ENCODE measurements at regions not wholly inside any gene's neighbourhood (a gene's known extent, or its start where the extent isn't known, plus 50 kb on each side); places are given as distances from the start of the nearest gene placed in this dataset.
A peak's percentile ranks its signal among the peaks of the same experiment; 100 is the strongest.
"Not testable (repeated sequence)": the region's sequence is repeated elsewhere in the genome, so short reads cannot be mapped to it uniquely, and the experiment has no call there.

DNA sequence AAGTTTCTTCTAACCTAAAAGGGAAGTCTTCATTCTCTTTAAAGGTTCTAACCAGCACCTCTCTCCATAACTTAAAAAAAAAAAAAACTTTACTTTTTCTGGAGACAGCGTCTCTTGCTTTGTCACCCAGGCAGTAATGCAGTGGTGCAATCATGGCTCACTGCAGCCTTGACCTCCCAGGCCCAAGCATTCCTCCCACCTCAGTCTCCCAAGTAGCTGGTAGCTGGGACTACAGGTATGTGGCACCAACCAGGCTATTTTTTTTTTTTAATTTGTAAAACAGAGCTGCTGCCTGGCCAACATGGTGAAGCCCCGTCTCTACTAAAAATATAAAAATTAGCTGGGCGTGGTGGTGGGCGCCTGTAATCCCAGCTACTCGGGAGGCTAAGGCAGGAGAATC is 787.4 kb upstream of the ACO1 start:
- H3K9me3 Mint-ChIP-seq; DNase-seq; H3K27ac ChIP-seq (ENCODE audit: low read depth, low read length); H3K4me3 ChIP-seq (ENCODE audit: low read length in 2 of 2); H3K9me3 ChIP-seq (ENCODE audit: control insufficient read depth in 1 of 2, low read length in 2 of 2); H3K4me3 Mint-ChIP-seq; H3K27me3 Mint-ChIP-seq; H3K36me3 ChIP-seq (ENCODE audit: insufficient read depth, low read length); CTCF ChIA-PET (ENCODE audit: partially characterized antibody); intact Hi-C loops (cut with micrococcal nuclease); H3K27ac Mint-ChIP-seq; H3K27me3 ChIP-seq (ENCODE audit: insufficient read depth, low read length); H3K36me3 Mint-ChIP-seq: not testable (repeated sequence)
- POLR2A ChIA-PET (ENCODE audit: partially characterized antibody), result interaction anchor here (0.6 kb wide), 1 partner anchor 136 kb away, joined by 3 read pairs; no protein-coding TSS in a partner anchor
- H3K4me1 Mint-ChIP-seq, result peaks cover 5 to 15% (median 9%) of the 10 kb centered on the region in 4 donors
- peaks cover 10% of the 10 kb centered on the region for H3K4me1 ChIP-seq (ENCODE audit: insufficient read depth, low read length)

DNA sequence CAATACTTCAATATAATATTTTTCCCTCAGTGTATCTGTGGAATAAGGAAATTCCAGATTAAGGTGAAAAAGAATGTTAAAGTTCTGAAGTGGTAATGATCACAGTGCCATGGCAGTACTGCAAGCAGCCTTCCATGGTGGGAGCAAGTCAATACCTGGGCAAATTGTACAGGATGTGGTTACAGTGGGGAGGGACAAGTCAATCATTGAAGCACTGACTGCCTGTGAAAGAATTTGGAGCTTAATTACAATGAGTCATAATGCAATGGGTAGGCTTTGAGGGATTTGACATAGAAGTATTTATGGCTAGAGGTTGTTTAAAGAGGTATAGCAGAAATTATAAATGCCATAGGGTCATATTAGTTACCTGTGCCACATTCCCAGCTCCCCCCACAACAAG is 786.5 kb upstream of the ACO1 start:
- ChIA-PET CTCF (ENCODE audit: partially characterized antibody) (interaction anchor here (1.2 to 1.4 kb wide), 2 partner anchors 10 to 55 kb away, joined by 3 to 5 read pairs; no protein-coding TSS in a partner anchor), POLR2A (ENCODE audit: partially characterized antibody) (interaction anchor here (0.6 kb wide), 1 partner anchor 135 kb away, joined by 3 read pairs; no protein-coding TSS in a partner anchor)
- Histone ChIP-seq H3K9me3 (ENCODE audit: control insufficient read depth in 1 of 2, low read length in 2 of 2) (no peaks in the 10 kb centered on the region), H3K27ac (ENCODE audit: low read depth, low read length) (no peak overlapping the region), H3K4me1 (ENCODE audit: insufficient read depth, low read length) (peaks cover 10% of the 10 kb centered on the region), H3K4me3 (ENCODE audit: low read length in 2 of 2) (no peak overlapping the region), H3K27me3 (ENCODE audit: insufficient read depth, low read length) (no peaks in the 10 kb centered on the region), H3K36me3 (ENCODE audit: insufficient read depth, low read length) (no peaks in the 10 kb centered on the region)
- Mint-ChIP-seq H3K4me3 (peak overlapping the region in 1 of 8 donors; percentile 46), H3K4me1 (peaks cover 5 to 15% (median 9%) of the 10 kb centered on the region in 4 donors), H3K9me3 (peaks cover 0 to 2% (median 0%) of the 10 kb centered on the region in 8 donors), H3K27me3 (no peaks in the 10 kb centered on the region), H3K27ac (no peak overlapping the region), H3K36me3 (no peaks in the 10 kb centered on the region)
- intact Hi-C loops (cut with micrococcal nuclease), result no loop called here
- peak in 4 of 5 donors; percentile 17 to 31 (median 25) for DNase-seq

DNA sequence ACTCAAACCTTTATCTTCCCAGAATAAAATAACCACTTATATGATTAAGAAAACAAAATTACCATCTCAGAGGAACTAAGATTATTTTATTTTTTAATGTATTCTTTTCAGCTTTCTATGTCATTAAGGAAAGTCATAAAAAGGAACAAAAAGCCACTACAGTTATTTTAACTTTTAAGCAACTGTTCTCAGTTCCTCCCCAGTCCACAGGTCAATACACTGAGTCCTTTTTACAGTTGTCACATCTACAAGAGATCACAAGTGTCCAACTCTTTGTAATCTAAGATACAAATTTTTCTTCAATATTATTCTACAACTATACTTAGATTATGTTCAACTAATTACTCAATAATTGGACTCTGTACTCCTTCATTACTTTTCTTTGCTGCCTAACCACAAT is 782.8 kb upstream of the ACO1 start:
- no peak overlapping the region for H3K27ac ChIP-seq (ENCODE audit: low read depth, low read length)
- intact Hi-C loops (cut with micrococcal nuclease), result no loop called here
- POLR2A ChIA-PET (ENCODE audit: partially characterized antibody), result no interaction called here
- Mint-ChIP-seq H3K36me3 (no peaks in the 10 kb centered on the region), H3K27ac (no peak overlapping the region), H3K27me3 (no peaks in the 10 kb centered on the region), H3K4me1 (peaks cover 5 to 11% (median 9%) of the 10 kb centered on the region in 4 donors), H3K4me3 (no peak overlapping the region), H3K9me3 (peaks cover 0 to 4% (median 0%) of the 10 kb centered on the region in 8 donors)
- no peaks in the 10 kb centered on the region for H3K9me3 ChIP-seq (ENCODE audit: control insufficient read depth in 1 of 2, low read length in 2 of 2)
- H3K4me1 ChIP-seq (ENCODE audit: insufficient read depth, low read length), result peaks cover 10% of the 10 kb centered on the region
- no peak overlapping the region for H3K4me3 ChIP-seq (ENCODE audit: low read length in 2 of 2)
- H3K27me3 ChIP-seq (ENCODE audit: insufficient read depth, low read length), result no peaks in the 10 kb centered on the region
- no peaks in the 10 kb centered on the region for H3K36me3 ChIP-seq (ENCODE audit: insufficient read depth, low read length)
- DNase-seq, result no peak
- CTCF ChIA-PET (ENCODE audit: partially characterized antibody), result no interaction called here

DNA sequence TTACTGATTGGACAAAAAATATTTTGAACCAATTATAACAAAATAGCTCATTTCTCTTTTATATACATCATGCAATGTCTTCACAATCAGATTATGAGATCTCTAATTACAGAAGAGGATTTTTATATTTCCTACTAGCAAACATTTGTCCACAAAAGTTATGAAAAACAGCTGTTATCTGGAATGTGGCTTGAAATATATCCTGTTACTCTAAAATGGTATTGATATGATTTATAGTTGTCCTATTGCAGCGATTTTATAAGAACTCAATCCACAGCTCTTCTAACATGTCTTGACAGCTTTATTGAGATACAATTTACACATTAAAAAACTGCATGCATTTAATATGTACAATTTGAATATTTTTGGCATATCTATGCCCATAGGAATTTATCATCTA is 779.9 kb upstream of the ACO1 start:
- Mint-ChIP-seq H3K9me3 (peaks cover 0 to 4% (median under 1%) of the 10 kb centered on the region in 8 donors), H3K4me1 (peaks cover 0 to 1% (median 0%) of the 10 kb centered on the region in 4 donors), H3K4me3 (no peak overlapping the region), H3K27me3 (no peaks in the 10 kb centered on the region), H3K36me3 (no peaks in the 10 kb centered on the region), H3K27ac (no peak overlapping the region)
- CTCF ChIA-PET (ENCODE audit: partially characterized antibody), result interaction anchor here (0.8 to 1.2 kb wide), 2 partner anchors 9 to 62 kb away, joined by 3 to 4 read pairs; no protein-coding TSS in a partner anchor
- no peak overlapping the region for H3K4me3 ChIP-seq (ENCODE audit: low read length in 2 of 2)
- H3K27ac ChIP-seq (ENCODE audit: low read depth, low read length), result no peak overlapping the region
- H3K27me3 ChIP-seq (ENCODE audit: insufficient read depth, low read length), result no peaks in the 10 kb centered on the region
- no peaks in the 10 kb centered on the region for H3K4me1 ChIP-seq (ENCODE audit: insufficient read depth, low read length)
- intact Hi-C loops (cut with micrococcal nuclease), result no loop called here
- no peaks in the 10 kb centered on the region for H3K36me3 ChIP-seq (ENCODE audit: insufficient read depth, low read length)
- DNase-seq, result no peak
- no peaks in the 10 kb centered on the region for H3K9me3 ChIP-seq (ENCODE audit: control insufficient read depth in 1 of 2, low read length in 2 of 2)
- POLR2A ChIA-PET (ENCODE audit: partially characterized antibody), result no interaction called here

DNA sequence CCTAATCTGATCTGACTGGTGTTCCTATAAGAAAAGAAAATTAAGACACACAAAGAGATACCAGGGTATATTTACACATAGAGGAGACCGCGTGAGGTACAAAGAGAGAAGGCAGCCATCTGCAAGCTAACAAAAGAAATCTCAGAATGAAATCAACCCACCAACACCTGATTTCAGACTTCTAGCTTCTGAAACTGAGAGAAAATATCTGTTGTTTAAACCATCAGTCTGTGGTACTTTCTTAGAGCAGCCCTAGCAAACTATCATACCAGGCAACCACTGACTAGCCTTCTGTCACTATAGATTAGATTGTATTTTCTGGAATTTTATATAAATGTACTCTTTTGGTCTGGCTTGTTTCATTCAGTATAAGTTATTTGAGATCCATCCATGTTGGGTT is 779.3 kb upstream of the ACO1 start:
- no peak overlapping the region for H3K27ac ChIP-seq (ENCODE audit: low read depth, low read length)
- peaks cover 0 to 4% (median under 1%) of the 10 kb centered on the region in 8 donors for H3K9me3 Mint-ChIP-seq
- intact Hi-C loops (cut with micrococcal nuclease), result no loop called here
- ChIA-PET POLR2A (ENCODE audit: partially characterized antibody) (no interaction called here), CTCF (ENCODE audit: partially characterized antibody) (no interaction called here)
- H3K4me1 ChIP-seq (ENCODE audit: insufficient read depth, low read length), result no peaks in the 10 kb centered on the region
- no peak overlapping the region for H3K4me3 ChIP-seq (ENCODE audit: low read length in 2 of 2)
- no peaks in the 10 kb centered on the region for H3K9me3 ChIP-seq (ENCODE audit: control insufficient read depth in 1 of 2, low read length in 2 of 2)
- DNase-seq, result no peak
- no peaks in the 10 kb centered on the region for H3K27me3 Mint-ChIP-seq
- no peaks in the 10 kb centered on the region for H3K36me3 ChIP-seq (ENCODE audit: insufficient read depth, low read length)
- H3K36me3 Mint-ChIP-seq, result no peaks in the 10 kb centered on the region
- peaks cover 0 to 1% (median 0%) of the 10 kb centered on the region in 4 donors for H3K4me1 Mint-ChIP-seq
- no peak overlapping the region for H3K27ac Mint-ChIP-seq
- H3K27me3 ChIP-seq (ENCODE audit: insufficient read depth, low read length), result no peaks in the 10 kb centered on the region
- no peak overlapping the region for H3K4me3 Mint-ChIP-seq

DNA sequence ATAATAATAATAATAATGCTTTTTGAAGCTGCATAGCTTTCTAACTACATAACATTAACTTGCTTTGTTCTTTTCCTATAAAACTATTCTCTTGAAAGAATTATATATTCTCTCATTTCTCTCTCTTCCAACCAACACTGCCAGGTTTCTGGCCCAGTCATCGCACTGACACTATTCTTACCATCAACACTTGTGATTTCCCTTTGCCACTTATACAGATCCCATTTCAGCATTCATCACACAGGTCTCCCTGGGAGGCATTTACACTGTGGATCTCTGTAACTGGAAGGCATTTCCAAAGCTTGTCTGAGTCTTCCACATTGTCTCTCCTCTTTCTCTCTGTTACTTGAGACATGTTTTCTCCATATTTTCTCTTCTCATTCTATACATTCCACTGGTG is 777.8 kb upstream of the ACO1 start:
- Mint-ChIP-seq H3K4me1 (peaks cover 0 to 1% (median 0%) of the 10 kb centered on the region in 4 donors), H3K9me3 (peaks cover 0 to 4% (median under 1%) of the 10 kb centered on the region in 8 donors), H3K4me3 (no peak overlapping the region), H3K27ac (no peak overlapping the region), H3K27me3 (no peaks in the 10 kb centered on the region), H3K36me3 (no peaks in the 10 kb centered on the region)
- H3K27ac ChIP-seq (ENCODE audit: low read depth, low read length), result no peak overlapping the region
- DNase-seq, result no peak
- H3K27me3 ChIP-seq (ENCODE audit: insufficient read depth, low read length), result no peaks in the 10 kb centered on the region
- H3K9me3 ChIP-seq (ENCODE audit: control insufficient read depth in 1 of 2, low read length in 2 of 2), result no peaks in the 10 kb centered on the region
- H3K4me1 ChIP-seq (ENCODE audit: insufficient read depth, low read length), result no peaks in the 10 kb centered on the region
- intact Hi-C loops (cut with micrococcal nuclease), result no loop called here
- ChIA-PET POLR2A (ENCODE audit: partially characterized antibody) (no interaction called here), CTCF (ENCODE audit: partially characterized antibody) (no interaction called here)
- no peaks in the 10 kb centered on the region for H3K36me3 ChIP-seq (ENCODE audit: insufficient read depth, low read length)
- no peak overlapping the region for H3K4me3 ChIP-seq (ENCODE audit: low read length in 2 of 2)

DNA sequence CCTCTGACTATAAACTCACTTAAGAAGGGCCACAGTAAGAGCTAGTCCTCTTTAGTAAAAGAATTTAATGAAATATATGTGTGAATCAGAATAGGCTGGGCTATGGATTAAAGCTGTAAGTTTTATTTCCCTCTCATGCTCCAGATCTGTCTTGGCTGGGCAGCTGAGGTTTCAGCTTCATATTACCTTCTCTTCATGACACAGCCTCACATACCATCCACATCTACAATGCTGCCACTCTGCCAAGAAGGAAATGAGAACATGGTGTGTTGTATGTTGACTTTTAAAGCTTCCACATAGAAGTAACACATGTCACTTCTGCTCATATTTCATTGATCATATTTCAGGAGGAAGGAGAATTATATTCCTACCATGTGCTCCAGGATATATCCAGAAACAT is 776.0 kb upstream of the ACO1 start:
- Mint-ChIP-seq H3K4me1 (no peaks in the 10 kb centered on the region), H3K9me3 (peaks cover 0 to 4% (median under 1%) of the 10 kb centered on the region in 8 donors), H3K27ac (no peak overlapping the region), H3K4me3 (no peak overlapping the region), H3K36me3 (no peaks in the 10 kb centered on the region), H3K27me3 (no peaks in the 10 kb centered on the region)
- Histone ChIP-seq H3K4me3 (ENCODE audit: low read length in 2 of 2) (no peak overlapping the region), H3K27me3 (ENCODE audit: insufficient read depth, low read length) (no peaks in the 10 kb centered on the region), H3K36me3 (ENCODE audit: insufficient read depth, low read length) (no peaks in the 10 kb centered on the region), H3K27ac (ENCODE audit: low read depth, low read length) (no peak overlapping the region), H3K4me1 (ENCODE audit: insufficient read depth, low read length) (no peaks in the 10 kb centered on the region), H3K9me3 (ENCODE audit: control insufficient read depth in 1 of 2, low read length in 2 of 2) (no peaks in the 10 kb centered on the region)
- intact Hi-C loops (cut with micrococcal nuclease), result no loop called here
- DNase-seq, result no peak
- POLR2A ChIA-PET (ENCODE audit: partially characterized antibody), result no interaction called here
- CTCF ChIA-PET (ENCODE audit: partially characterized antibody), result interaction anchor here (0.5 to 0.7 kb wide), 2 partner anchors 11 to 44 kb away, joined by 3 to 5 read pairs; no protein-coding TSS in a partner anchor

DNA sequence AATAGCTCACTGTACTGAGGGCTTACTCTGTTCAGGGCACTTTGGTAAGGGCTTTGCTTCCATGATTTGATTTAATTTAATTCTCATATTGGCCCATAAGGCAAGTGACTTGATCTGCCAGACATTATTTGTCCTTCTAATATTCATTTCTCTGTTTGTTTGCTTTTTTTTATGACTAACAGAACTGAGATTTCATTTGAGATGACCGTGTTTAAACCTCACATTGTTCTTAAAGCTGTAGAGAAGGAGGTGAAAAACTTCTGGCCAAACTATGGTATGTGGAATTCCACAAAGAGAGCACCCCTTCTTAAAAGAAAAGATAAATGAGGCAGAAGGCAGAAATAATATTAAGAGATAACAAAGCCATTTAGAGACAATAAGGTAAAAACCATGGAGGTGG is 775.6 kb upstream of the ACO1 start:
- Mint-ChIP-seq H3K36me3 (no peaks in the 10 kb centered on the region), H3K4me1 (no peaks in the 10 kb centered on the region), H3K4me3 (no peak overlapping the region), H3K27ac (no peak overlapping the region), H3K9me3 (peaks cover 0 to 4% (median 1%) of the 10 kb centered on the region in 8 donors), H3K27me3 (no peaks in the 10 kb centered on the region)
- no peak for DNase-seq
- no peaks in the 10 kb centered on the region for H3K27me3 ChIP-seq (ENCODE audit: insufficient read depth, low read length)
- ChIA-PET POLR2A (ENCODE audit: partially characterized antibody) (no interaction called here), CTCF (ENCODE audit: partially characterized antibody) (no interaction called here)
- no peaks in the 10 kb centered on the region for H3K36me3 ChIP-seq (ENCODE audit: insufficient read depth, low read length)
- intact Hi-C loops (cut with micrococcal nuclease), result no loop called here
- H3K9me3 ChIP-seq (ENCODE audit: control insufficient read depth in 1 of 2, low read length in 2 of 2), result no peaks in the 10 kb centered on the region
- H3K4me1 ChIP-seq (ENCODE audit: insufficient read depth, low read length), result no peaks in the 10 kb centered on the region
- no peak overlapping the region for H3K4me3 ChIP-seq (ENCODE audit: low read length in 2 of 2)
- H3K27ac ChIP-seq (ENCODE audit: low read depth, low read length), result no peak overlapping the region

Measured in CD4-positive, alpha-beta memory T cell (primary cell).